ENCODE measurements at regions not wholly inside any gene's neighbourhood (a gene's known extent, or its start where the extent isn't known, plus 50 kb on each side); places are given as distances from the start of the nearest gene placed in this dataset.

DNA sequence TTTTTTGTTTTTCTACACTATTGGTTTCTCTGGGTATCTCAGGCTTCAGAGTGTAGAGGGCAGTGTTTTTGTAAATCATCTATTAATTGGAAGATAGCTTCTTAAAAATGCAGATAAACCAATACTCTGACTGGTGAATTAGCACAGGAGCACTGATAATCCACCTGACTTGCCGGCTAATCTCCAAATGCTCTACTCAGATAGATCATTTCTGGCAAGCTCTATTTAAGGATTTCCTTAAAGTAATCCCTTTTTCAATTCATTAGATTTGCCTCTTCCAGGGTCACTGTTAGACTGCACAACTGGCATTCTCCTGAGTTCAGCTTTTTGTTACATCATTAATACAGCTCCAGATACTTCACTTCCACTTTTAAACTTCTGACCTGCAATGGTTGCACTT is 1390.3 kb upstream of the NUDT12 start:
- ChIA-PET POLR2A (no interaction called here), CTCF (ENCODE audit: unreplicated experiment) (no interaction called here)
- Histone ChIP-seq H3K9me3 (ENCODE audit: low read length) (no peaks in the 10 kb centered on the region), H3K27ac (ENCODE audit: low read depth, low read length, poor library complexity, severe bottlenecking) (no peak overlapping the region), H3K4me3 (ENCODE audit: low read depth, low read length, poor library complexity, severe bottlenecking) (no peak overlapping the region), H2AFZ (ENCODE audit: low read length) (no peak overlapping the region), H3K4me1 (ENCODE audit: insufficient read depth, low read length, poor library complexity, severe bottlenecking) (no peaks in the 10 kb centered on the region), H4K20me1 (ENCODE audit: insufficient read depth, low read length) (no peaks in the 10 kb centered on the region), H3K4me2 (ENCODE audit: low read length) (no peak overlapping the region), H3K79me2 (ENCODE audit: insufficient read depth, low read depth, low read length) (no peaks in the 10 kb centered on the region), H3K36me3 (ENCODE audit: insufficient read depth, low read length) (no peaks in the 10 kb centered on the region), H3K9me2 (ENCODE audit: insufficient read depth, low read length) (no peaks in the 10 kb centered on the region)
- BruUV-seq (replicated peaks), result no TSS peak
- TF ChIP-seq, protein P1, sequence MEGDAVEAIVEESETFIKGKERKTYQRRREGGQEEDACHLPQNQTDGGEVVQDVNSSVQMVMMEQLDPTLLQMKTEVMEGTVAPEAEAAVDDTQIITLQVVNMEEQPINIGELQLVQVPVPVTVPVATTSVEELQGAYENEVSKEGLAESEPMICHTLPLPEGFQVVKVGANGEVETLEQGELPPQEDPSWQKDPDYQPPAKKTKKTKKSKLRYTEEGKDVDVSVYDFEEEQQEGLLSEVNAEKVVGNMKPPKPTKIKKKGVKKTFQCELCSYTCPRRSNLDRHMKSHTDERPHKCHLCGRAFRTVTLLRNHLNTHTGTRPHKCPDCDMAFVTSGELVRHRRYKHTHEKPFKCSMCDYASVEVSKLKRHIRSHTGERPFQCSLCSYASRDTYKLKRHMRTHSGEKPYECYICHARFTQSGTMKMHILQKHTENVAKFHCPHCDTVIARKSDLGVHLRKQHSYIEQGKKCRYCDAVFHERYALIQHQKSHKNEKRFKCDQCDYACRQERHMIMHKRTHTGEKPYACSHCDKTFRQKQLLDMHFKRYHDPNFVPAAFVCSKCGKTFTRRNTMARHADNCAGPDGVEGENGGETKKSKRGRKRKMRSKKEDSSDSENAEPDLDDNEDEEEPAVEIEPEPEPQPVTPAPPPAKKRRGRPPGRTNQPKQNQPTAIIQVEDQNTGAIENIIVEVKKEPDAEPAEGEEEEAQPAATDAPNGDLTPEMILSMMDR (conservative IDR thresholded peaks at IDR 0.05; ENCODE audit: low read length), result no peak
- TF ChIP-seq EZH2phosphoT487 (IDR thresholded peaks at IDR 0.05; ENCODE audit: borderline replicate concordance, low read depth, low read length), result no peak
- intact Hi-C loops (cut with micrococcal nuclease; ENCODE audit: unreplicated experiment), result no loop called here
- DNase-seq (ENCODE audit: low spot score), result no peak

DNA sequence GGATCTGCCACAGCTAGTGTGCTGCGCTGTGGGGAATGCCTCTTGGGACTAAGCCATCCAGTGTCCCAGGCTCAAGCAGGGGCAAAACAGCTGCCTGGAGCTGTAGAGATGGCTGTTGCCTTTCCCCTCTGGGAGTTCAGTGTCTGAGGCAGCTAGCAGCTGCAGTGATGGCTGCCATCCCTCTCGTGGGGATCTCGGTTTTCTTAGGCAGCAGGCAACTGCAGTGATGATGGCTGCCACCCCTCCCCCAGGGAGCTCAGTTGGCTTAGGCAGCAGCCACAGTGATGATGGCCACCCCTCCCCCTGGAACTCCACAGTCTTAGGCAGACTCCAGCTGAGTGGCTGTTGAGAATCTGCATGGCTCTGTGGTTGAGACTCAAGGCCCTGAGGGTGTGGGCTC is 1389.2 kb upstream of the NUDT12 start:
- intact Hi-C loops (cut with micrococcal nuclease; ENCODE audit: unreplicated experiment), result no loop called here
- CTCF ChIA-PET (ENCODE audit: unreplicated experiment), result no interaction called here

DNA sequence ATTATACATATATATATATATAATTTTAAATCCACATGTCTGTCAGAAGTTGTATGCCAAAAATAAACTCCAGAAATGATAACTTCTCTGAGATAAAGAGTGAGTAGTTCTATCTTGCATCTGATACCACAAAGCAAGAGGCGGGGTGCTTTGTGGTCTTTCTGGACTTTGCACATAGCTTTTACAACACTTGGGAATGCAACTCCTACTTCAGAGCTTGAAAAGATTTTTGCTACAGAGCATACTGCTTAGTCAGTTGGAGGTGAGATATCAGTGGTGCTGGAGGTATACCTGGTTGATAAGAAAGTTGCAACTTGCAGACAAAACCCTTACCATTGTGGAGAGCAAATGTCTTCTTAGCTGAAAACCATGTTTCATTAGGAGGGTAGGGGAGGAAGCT is 1384.5 kb upstream of the NUDT12 start:
- intact Hi-C loops (cut with micrococcal nuclease; ENCODE audit: unreplicated experiment), result no loop called here
- Histone ChIP-seq H3K9me2 (ENCODE audit: insufficient read depth, low read length) (no peaks in the 10 kb centered on the region), H3K27ac (ENCODE audit: low read depth, low read length, poor library complexity, severe bottlenecking) (no peak overlapping the region), H2AFZ (ENCODE audit: low read length) (no peak overlapping the region), H3K4me2 (ENCODE audit: low read length) (no peak overlapping the region), H3K4me3 (ENCODE audit: low read depth, low read length, poor library complexity, severe bottlenecking) (no peak overlapping the region), H3K79me2 (ENCODE audit: insufficient read depth, low read depth, low read length) (no peaks in the 10 kb centered on the region), H3K4me1 (ENCODE audit: insufficient read depth, low read length, poor library complexity, severe bottlenecking) (no peaks in the 10 kb centered on the region), H4K20me1 (ENCODE audit: insufficient read depth, low read length) (no peaks in the 10 kb centered on the region), H3K36me3 (ENCODE audit: insufficient read depth, low read length) (no peaks in the 10 kb centered on the region), H3K9me3 (ENCODE audit: low read length) (no peaks in the 10 kb centered on the region)
- ChIA-PET POLR2A (no interaction called here), CTCF (ENCODE audit: unreplicated experiment) (no interaction called here)
- no TSS peak for BruUV-seq (replicated peaks)
- no peak for DNase-seq (ENCODE audit: low spot score)
- TF ChIP-seq, protein P1 (conservative IDR thresholded peaks at IDR 0.05; ENCODE audit: low read length), result no peak
- TF ChIP-seq EZH2phosphoT487 (IDR thresholded peaks at IDR 0.05; ENCODE audit: borderline replicate concordance, low read depth, low read length), result no peak

More for the DNA sequence above, 1389.2 kb upstream of the NUDT12 start:
- Histone ChIP-seq H3K27ac (ENCODE audit: low read depth, low read length, poor library complexity, severe bottlenecking) (no peak overlapping the region), H3K36me3 (ENCODE audit: insufficient read depth, low read length) (no peaks in the 10 kb centered on the region), H3K9me2 (ENCODE audit: insufficient read depth, low read length) (no peaks in the 10 kb centered on the region), H3K9me3 (ENCODE audit: low read length) (no peaks in the 10 kb centered on the region), H3K4me3 (ENCODE audit: low read depth, low read length, poor library complexity, severe bottlenecking) (no peak overlapping the region), H3K4me2 (ENCODE audit: low read length) (no peak overlapping the region), H3K79me2 (ENCODE audit: insufficient read depth, low read depth, low read length) (no peaks in the 10 kb centered on the region), H4K20me1 (ENCODE audit: insufficient read depth, low read length) (no peaks in the 10 kb centered on the region), H2AFZ (ENCODE audit: low read length) (no peak overlapping the region), H3K4me1 (ENCODE audit: insufficient read depth, low read length, poor library complexity, severe bottlenecking) (no peaks in the 10 kb centered on the region)
- no TSS peak for BruUV-seq (replicated peaks)
- TF ChIP-seq EZH2phosphoT487 (IDR thresholded peaks at IDR 0.05; ENCODE audit: borderline replicate concordance, low read depth, low read length), result no peak
- TF ChIP-seq, protein P1 (conservative IDR thresholded peaks at IDR 0.05; ENCODE audit: low read length), result no peak
- DNase-seq (ENCODE audit: low spot score), result no peak
- POLR2A ChIA-PET, result no interaction called here
